GM21619 (cell line): ENCODE measurements at regions not wholly inside any gene's neighbourhood (a gene's known extent, or its start where the extent isn't known, plus 50 kb on each side); places are given as distances from the start of the nearest gene placed in this dataset.

ENCODE experiments used
- ATAC-seq: cut with Tn5 transposase; IDR thresholded peaks from one replicate; pipeline ENCODE4 v1.9.1; 2021; ENCODE audit not compliant: unreplicated experiment

DNA sequence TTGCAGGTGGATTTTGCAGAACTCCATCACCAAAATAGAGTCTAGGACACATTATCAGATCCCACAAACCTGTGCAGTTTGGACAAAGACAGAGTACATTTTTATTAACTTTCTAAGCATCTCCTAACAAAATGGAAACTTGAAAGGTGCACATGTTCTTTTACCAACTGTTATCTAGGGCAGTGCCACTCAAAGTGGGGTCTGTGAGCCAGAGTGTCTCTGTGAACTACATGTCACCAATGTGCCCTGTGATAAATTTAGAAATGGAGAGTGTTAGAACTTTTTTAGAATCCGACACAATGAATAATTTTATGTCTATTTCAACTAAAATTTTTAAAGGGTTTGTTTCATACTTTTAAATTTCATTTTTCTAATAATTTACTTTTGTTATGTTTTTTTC is 68.4 kb upstream of the TMC3 start:
- no peak for ATAC-seq

DNA sequence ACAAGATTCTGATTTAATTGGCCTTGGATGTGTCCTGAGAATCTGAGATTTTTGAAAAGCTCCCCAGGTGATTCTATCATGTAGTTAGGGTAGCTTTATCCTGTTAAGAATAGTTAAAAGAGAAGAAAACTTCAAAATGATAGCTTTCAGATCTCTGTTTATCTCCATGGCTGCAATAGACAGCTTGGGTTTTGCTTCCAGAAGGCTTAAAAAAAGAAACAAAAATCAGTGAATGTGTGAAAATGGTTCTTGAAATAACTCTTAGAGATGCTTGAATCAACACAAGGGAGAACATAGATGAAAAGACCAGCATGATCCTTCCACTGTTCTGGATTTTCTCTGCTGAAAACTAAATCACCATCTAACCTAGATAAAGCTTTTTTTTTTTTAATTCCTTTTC is 60.8 kb upstream of the TMC3 start:
- no peak for ATAC-seq

DNA sequence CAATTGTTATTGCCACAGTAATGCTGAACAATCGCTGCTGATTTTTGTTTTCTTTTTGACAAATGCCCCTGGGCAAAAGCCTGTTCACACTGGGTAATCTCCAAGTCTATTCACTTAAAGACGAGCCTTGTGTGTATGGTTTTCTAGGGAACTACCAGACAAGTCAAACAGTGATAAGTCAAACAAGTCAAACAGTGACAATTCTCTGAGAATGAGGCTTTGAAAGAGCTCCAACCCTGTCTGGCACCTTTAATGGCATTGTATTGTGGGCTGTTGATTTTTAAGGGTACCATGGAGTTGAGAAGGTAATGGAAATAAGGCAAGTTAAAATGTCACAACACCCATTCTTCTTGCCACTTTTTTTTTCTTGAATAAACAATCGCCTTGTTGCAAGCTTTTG is 59.4 kb upstream of the TMC3 start:
- no peak for ATAC-seq

DNA sequence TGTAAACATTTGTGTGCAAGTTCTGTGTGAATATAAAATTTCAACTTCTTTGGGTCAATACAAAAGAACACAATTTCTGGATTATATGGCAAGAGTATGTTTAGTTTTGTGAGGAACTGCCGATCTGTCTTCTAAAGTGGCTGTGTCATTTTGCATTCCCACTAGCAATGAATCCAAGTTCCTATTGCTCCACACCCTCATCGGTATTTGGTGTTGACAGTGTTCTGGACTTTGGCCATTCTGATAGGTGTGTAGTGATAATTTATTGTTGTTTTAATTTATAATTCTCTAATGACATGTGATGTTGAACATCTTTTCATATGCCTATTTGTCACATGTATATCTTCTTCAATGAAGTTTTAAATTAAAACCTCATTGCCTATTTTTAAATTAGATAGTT is 58.2 kb upstream of the TMC3 start:
- ATAC-seq = no peak

DNA sequence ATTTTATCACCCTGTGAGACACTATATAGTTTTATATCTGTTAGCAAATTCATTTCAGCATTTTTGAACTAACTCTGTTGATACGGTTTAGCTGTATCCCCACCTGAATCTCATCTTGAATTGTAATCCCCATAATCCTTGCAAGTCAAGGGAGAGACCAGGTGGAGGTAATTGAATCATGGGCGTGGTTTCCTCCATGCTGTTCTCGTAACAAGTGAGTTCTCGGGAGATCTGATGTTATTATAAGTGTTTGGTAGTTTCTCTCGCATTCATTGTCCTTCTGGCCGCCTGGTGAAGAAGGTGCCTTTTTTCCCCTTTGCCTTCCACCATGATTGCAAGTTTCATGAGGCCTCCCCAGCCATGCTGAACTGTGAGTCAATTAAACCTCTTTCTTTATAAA is 53.2 kb upstream of the TMC3 start:
- ATAC-seq = no peak

DNA sequence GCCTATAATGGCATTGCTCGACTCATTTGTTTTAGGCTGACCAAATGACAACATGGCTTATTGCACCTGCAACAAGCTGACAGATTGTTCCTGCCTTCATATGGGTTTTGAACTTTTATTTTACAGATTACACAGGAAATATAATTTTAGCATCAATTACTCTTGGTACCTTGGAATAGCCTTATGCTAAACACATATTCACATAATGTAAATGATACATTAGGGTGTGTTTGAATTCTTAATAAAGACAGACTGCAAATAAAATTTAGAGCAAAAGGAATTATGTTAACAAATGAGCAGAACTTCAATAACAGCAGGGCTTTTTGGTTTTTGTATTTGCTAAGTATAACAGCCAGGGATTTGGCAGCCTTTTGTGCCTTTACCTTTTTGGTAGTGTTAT is 51.9 kb upstream of the TMC3 start:
- ATAC-seq = no peak
